Rectal smooth muscle tissue (tissue), 1 donor: ENCODE measurements at regions not wholly inside any gene's neighbourhood (a gene's known extent, or its start where the extent isn't known, plus 50 kb on each side); places are given as distances from the start of the nearest gene placed in this dataset.

Experiments used
- H3K27ac ChIP-seq: one replicate; pipeline ENCODE4 v1.7.0; 2013; ENCODE audit warnings: low read depth, low read length, inconsistent platforms
- H3K27me3 ChIP-seq: one replicate; pipeline ENCODE4 v1.7.0; 2013; ENCODE audit warnings: low read length; ENCODE audit not compliant: control insufficient read depth, insufficient read depth
- H3K36me3 ChIP-seq: one replicate; pipeline ENCODE4 v1.7.0; 2013; ENCODE audit warnings: low read length; ENCODE audit not compliant: control insufficient read depth, insufficient read depth
- H3K4me1 ChIP-seq: one replicate; pipeline ENCODE4 v1.7.0; 2013; ENCODE audit warnings: low read length; ENCODE audit not compliant: control insufficient read depth, insufficient read depth
- H3K4me3 ChIP-seq: one replicate; pipeline ENCODE4 v1.7.0; 2013; ENCODE audit warnings: low read length
- H3K9ac ChIP-seq: one replicate; pipeline ENCODE4 v1.7.0; 2013; ENCODE audit warnings: low read length

DNA sequence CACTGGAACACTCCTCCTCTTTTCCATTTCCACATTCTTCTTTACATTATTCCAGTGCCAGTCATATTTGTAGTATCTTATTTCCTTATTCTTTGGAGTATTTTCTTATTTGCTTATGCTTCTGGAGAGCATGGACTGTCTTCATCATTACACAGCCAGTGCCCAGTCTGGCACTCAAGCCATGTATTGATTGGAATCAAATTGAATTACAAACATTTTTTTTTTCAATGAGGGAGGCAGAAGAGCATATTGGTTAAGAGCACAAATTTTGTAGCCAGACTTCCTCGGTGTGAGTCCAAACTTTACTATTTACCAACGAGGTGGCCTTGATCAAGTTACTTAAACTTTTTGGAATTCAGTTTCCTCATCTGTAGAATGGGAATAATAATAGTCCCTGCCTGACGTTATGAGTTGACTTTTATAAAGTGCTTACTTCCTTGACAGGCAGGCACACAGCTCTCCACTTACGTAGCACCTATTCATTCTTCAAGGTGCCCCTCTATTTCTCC lies 186.6 kb upstream of the BCL6 start:
- Histone ChIP-seq H3K4me1 (no peaks in the 10 kb centered on the region), H3K9ac (no peak overlapping the region), H3K4me3 (no peak overlapping the region), H3K27ac (no peak overlapping the region), H3K27me3 (no peaks in the 10 kb centered on the region), H3K36me3 (no peaks in the 10 kb centered on the region)

DNA sequence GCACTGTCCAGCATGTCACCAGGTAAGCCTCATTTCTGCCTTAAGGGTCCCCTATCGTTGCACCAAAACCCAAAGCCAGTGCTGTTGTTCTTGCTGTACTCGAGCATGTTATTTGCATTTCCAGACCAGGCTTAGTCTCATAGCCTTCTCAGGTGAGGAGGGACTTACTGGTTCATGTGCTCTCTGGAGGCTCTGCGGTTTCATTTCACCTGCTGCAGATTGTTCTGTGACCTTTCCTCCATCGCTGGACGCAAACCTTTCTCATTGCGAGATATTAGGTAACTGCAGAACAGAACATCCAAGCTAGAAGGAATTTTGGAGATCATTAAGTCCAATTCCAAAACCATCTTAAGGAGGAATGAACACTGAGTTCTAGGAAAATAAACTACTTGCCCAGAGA lies 187.3 kb upstream of the BCL6 start:
- no peaks in the 10 kb centered on the region for H3K4me1 ChIP-seq
- no peak overlapping the region for H3K27ac ChIP-seq
- H3K36me3 ChIP-seq: no peaks in the 10 kb centered on the region
- no peak overlapping the region for H3K4me3 ChIP-seq
- H3K9ac ChIP-seq: no peak overlapping the region
- H3K27me3 ChIP-seq: no peaks in the 10 kb centered on the region

DNA sequence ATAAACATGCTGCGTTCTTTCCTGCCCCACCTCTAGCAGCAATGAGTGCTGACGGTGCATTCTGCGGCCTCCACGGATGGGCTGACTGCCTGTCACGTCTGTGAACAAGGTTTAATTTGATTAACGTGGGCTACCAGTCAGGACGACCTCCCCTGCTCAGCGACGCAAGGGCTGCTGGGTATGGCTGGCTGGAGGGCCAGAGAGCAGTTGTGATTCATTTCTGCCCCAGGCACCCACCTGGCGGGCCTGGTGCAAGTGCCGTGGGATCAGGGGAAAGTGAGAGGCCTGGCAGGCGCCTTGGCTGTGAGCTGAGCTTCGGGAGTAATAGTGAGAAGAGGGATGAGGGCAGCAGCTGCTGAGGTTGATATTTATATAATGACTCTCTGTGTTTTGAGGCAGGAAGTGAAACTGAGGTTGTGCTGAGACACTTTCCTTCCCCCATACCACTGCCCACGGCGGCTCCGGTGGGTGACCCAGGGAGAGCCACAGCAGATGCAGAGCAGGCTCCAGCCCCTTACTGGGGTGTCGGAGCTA lies 190.4 kb upstream of the BCL6 start:
- no peaks in the 10 kb centered on the region for H3K36me3 ChIP-seq
- no peaks in the 10 kb centered on the region for H3K4me1 ChIP-seq
- H3K4me3 ChIP-seq: no peak overlapping the region
- H3K9ac ChIP-seq: peak overlapping the region; percentile 17
- no peaks in the 10 kb centered on the region for H3K27me3 ChIP-seq
- no peak overlapping the region for H3K27ac ChIP-seq

DNA sequence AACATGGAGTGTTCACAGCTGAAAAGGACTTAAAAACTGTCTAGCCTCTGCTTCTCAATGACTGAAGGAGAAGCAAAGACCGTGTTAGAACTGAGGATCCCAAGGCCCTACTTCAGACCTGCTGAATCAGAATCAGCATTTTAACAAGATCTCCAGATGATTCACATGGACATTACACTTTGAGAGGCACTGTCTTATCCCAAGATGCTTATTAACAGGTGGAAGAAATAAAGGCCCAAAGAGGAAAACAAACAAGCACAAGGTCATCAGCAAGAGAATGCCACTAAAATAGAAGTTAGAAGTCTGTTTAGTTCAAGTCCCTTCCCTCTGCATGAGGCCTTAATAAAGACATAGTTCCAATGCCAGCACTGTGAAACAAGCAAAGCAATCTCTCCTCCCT lies 191.4 kb upstream of the BCL6 start:
- Histone ChIP-seq H3K27me3 (no peaks in the 10 kb centered on the region), H3K4me3 (no peak overlapping the region), H3K9ac (no peak overlapping the region), H3K36me3 (no peaks in the 10 kb centered on the region), H3K27ac (no peak overlapping the region), H3K4me1 (no peaks in the 10 kb centered on the region)

DNA sequence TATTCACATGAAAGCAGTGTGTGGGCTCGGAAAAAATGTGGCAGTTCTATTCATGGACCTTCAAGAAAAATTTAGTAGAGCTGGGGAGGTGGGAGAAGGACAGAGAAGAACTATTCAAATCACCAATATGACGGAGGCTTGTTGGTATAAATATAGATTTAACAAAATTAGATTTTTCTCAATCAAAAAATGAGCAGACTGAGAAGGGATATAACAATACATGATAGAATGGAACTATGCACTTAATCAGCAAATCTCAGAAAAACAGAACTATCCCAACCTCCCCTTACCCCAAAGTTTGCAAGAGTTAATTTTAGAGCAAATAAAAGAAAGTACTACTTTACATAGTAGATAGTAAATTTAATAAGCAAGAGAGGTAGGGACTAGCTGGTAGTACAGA lies 194.6 kb upstream of the BCL6 start:
- H3K9ac ChIP-seq: no peak overlapping the region
- H3K4me1 ChIP-seq: no peaks in the 10 kb centered on the region
- H3K4me3 ChIP-seq: no peak overlapping the region
- H3K36me3 ChIP-seq: no peaks in the 10 kb centered on the region
- no peak overlapping the region for H3K27ac ChIP-seq
- H3K27me3 ChIP-seq: no peaks in the 10 kb centered on the region

DNA sequence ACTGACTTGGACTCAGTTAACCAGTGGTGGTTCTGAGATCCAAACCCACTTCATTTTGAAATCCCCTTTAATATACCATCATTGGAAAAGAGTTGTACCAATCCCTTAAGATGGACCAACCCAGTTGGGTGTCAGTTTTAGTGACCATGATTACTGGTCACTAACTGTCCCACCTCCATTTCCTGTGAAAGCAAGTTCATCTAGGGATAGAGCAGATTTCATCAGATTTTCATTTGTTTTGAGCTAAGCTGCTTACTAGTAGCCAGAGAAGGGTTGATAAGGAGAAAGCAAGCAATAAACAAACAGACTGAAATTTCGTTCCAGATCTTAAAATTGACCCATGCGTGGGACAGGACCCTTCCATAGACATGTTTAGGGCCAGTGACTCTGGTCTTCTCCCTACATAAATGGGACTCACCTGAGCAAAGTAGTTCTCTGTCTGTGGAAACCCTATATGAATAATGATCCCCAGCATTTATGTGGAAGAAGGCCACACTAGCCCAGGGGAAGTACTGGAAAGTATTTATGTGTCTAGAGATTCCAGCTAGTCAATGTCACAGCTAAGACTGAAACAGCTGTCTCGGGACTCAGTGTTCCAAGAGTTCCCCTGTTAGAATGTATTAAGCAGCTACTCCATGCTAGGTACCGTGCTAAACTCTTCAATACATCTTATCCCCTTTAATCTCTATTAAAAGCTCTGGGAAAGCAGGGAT lies 196.0 kb upstream of the BCL6 start:
- no peak overlapping the region for H3K4me3 ChIP-seq

DNA sequence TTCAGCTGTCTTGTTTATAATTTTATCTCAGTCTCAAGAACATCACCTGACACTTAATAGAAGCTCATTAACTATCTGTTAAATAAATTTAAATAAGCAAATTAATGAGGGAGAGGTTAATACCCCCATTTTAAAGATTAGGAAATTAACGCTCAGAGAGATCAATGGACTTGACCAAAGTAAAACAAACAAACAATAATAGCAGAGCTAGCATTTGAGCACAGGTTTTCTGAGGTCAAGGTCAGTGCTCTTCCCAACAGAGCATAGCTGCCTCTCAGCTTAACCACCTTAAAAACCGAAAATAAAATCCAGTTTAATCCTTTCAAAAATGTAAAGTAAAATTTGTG lies 196.6 kb upstream of the BCL6 start:
- H3K4me1 ChIP-seq: no peaks in the 10 kb centered on the region
- no peak overlapping the region for H3K27ac ChIP-seq
- H3K4me3 ChIP-seq: no peak overlapping the region
- no peak overlapping the region for H3K9ac ChIP-seq
- H3K36me3 ChIP-seq: no peaks in the 10 kb centered on the region
- no peaks in the 10 kb centered on the region for H3K27me3 ChIP-seq

More for the DNA sequence above, 196.0 kb upstream of the BCL6 start:
- no peaks in the 10 kb centered on the region for H3K36me3 ChIP-seq
- no peaks in the 10 kb centered on the region for H3K4me1 ChIP-seq
- no peak overlapping the region for H3K9ac ChIP-seq
- no peak overlapping the region for H3K27ac ChIP-seq
- no peaks in the 10 kb centered on the region for H3K27me3 ChIP-seq

DNA sequence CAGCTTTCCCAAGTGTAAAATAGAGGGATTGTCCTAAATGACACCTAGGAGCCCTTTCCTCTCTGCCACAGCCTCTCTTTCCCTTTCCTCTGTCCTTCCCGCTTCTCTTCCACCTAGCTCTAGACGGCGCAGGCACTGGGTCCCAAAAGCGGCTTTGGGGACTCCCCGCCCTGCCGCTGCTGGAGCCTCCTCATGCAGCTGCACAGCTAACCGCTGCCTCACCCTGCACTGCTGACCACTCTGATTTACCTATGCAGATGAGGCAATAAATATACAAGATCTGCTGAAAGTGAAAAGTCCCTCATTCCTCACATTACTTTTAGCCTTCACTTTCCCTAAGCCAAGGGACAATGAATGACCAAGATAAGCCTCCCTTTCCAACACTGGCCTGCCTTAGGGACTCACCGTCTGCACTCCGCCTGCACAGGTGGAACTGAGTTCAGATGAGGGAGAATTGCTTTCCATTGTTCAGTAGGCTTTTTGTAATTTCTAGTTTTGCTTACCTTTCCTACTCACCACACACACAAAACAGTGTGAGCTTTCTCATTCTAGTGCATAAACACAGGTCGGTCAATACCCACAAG lies 197.5 kb upstream of the BCL6 start:
- Histone ChIP-seq H3K9ac (no peak overlapping the region), H3K27ac (no peak overlapping the region), H3K27me3 (no peaks in the 10 kb centered on the region), H3K36me3 (no peaks in the 10 kb centered on the region), H3K4me1 (no peaks in the 10 kb centered on the region), H3K4me3 (no peak overlapping the region)

DNA sequence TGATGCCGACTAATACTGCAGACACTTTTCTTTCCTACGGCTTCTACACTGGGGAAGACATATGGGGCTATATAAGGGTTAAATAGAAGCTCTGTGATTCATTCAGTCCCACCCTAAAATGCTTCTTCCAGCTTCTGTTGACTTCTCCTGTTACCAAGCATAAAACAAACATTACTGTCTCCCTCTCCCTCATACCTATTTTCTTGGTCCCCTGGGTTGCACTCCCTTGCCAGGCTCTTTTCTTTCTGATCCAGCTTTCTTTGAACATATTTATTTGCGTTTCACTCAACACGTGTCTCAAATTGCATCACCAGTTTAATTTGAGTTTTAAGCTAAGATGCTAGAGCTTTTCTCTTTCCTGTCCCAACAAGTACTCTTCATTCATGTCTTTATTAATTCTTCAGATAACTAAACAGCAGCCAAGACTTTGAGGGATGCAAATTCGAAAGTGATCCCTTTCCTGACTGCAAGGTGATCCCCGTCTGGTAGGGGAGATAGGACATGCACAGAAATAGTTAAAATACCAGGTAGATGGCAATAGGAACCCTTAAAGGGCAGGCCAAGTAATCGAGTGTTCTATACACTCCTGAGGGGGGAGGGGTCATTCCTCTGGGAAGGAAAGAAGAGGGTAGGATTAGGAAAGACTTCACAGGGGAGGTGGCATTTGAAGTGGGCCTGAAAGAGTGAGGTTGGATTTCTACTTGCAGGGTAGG lies 198.6 kb upstream of the BCL6 start:
- H3K36me3 ChIP-seq: no peaks in the 10 kb centered on the region
- no peaks in the 10 kb centered on the region for H3K4me1 ChIP-seq
- H3K4me3 ChIP-seq: no peak overlapping the region
- H3K9ac ChIP-seq: no peak overlapping the region
- H3K27ac ChIP-seq: no peak overlapping the region
- H3K27me3 ChIP-seq: no peaks in the 10 kb centered on the region

DNA sequence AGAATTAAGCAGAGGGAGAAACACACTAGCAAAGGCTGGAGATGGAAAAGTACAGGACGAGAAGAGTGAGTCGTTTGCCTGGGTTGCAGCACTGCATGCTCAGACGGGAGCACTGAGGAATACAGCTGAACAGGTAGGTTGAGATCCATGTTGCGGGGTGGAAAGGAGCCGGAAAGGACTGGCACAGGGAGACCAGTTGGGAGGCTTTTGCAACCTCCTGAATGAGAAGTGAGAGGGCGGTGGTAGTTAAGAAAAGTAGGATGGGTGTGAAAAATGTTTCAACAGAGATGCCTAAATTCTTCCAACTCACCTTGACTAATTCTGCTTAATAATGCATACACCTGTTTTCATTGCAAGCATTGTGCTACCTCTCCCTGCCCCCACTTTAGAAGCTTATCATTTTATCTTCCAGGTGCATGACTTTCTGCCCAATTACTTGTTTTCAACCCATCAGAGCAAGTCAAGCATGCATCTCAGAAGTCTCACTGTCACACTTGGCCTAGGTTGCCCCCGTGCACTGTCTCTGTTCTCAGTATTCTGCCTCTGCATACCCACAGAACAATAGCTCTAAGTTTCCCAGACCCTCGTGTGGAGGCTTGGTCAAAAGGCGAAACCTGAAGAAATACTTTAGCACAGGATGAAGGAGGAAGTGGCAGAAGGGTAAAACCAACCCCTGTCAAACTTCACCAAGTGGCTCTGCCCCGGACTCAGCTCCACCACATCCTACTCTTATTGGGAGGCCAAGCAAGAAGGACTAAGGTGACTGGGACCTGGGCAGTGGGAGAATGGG lies 199.3 kb upstream of the BCL6 start:
- Histone ChIP-seq H3K36me3 (no peaks in the 10 kb centered on the region), H3K4me3 (no peak overlapping the region), H3K4me1 (no peaks in the 10 kb centered on the region), H3K9ac (no peak overlapping the region), H3K27ac (no peak overlapping the region), H3K27me3 (no peaks in the 10 kb centered on the region)

DNA sequence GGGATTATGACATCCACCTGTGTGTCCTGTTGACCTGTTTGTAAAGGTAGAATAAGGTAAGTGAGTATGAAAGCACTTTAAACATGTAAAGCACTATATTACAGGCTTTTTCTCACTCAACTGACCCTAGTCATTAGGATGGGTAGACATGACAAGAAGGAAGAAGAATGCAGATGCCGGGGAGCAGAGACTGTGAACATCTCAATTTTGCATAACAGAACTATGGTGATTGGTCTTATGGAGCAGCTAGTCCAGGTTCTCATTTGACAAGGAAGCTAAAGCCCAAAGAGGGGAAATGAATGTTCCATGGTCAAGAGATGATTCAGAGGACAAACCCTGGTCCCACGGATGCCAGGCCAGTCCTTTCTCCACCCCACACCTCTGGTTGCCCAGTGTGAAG lies 200.1 kb upstream of the BCL6 start:
- Histone ChIP-seq H3K27ac (no peak overlapping the region), H3K27me3 (no peaks in the 10 kb centered on the region), H3K4me1 (no peaks in the 10 kb centered on the region), H3K36me3 (no peaks in the 10 kb centered on the region), H3K4me3 (no peak overlapping the region), H3K9ac (no peak overlapping the region)

DNA sequence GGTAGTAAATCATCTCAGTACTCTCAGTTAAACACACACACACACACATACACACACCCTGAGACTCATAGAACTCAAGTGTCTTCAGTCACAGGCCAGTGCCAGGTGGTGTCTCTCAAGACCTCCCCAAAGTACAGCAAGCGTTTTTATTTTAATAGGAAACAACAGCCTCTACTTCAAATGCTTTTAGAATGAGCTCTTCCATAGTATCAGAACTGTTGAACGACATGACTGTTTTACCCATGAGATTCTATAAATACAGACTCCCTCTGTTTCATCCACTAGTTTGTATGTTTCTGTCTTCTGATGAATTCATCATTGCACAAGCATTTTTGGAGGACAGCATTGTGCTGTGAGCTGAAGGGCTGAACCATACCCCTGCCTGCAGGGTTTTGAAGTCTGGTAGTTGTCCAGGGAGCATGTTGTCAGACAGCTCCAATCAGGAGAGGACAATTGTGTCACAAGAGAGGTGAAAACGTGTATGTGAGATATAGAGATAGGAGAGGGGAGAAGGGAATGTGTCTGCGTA lies 201.0 kb upstream of the BCL6 start:
- no peaks in the 10 kb centered on the region for H3K27me3 ChIP-seq
- H3K9ac ChIP-seq: no peak overlapping the region
- no peak overlapping the region for H3K27ac ChIP-seq
- no peaks in the 10 kb centered on the region for H3K36me3 ChIP-seq
- H3K4me1 ChIP-seq: no peaks in the 10 kb centered on the region
- no peak overlapping the region for H3K4me3 ChIP-seq
